ENCODE measurements at regions not wholly inside any gene's neighbourhood (a gene's known extent, or its start where the extent isn't known, plus 50 kb on each side); places are given as distances from the start of the nearest gene placed in this dataset.

GRCh38 chr2:30323499-30323898 lies 92.2 kb downstream of the LBH start:
- TF ChIP-seq CTCF (conservative IDR thresholded peaks at IDR 0.05; ENCODE audit: low read length) (no peak), EZH2phosphoT487 (IDR thresholded peaks at IDR 0.05; ENCODE audit: borderline replicate concordance) (no peak)

Measured in Loucy (cell line).